ENCODE measurements at regions not wholly inside any gene's neighbourhood (a gene's known extent, or its start where the extent isn't known, plus 50 kb on each side); places are given as distances from the start of the nearest gene placed in this dataset.
"Not testable (repeated sequence)": the region's sequence is repeated elsewhere in the genome, so short reads cannot be mapped to it uniquely, and the experiment has no call there.

DNA sequence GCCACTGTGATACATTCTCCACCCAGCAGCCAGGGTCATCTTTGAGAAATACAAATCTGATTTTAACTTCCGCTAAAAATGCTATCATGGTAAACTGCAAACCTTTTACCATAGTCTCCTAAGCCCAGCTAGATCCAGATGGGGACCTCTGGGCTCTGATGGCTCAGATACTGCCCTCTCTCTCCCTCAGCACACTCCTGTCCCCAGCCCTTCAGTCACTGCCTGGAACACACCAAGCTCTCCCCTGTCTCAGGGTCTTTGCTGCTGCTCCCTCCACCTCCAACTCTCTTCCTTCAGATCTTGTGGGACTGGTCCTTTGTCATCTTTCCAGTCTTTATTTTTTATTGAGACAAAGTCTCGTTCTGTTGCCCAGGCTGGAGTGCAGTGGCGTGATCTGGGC, 65.1 kb downstream of the SPRY4 start:
- intact Hi-C loops (cut with DNase I), result no loop called here
- no peak for DNase-seq

- intact Hi-C loops (cut with DNase I), result no loop called here
- no peak for DNase-seq
Observed at GRCh38 chr5:142255831-142256230, 69.0 kb downstream of the SPRY4 start.

DNA sequence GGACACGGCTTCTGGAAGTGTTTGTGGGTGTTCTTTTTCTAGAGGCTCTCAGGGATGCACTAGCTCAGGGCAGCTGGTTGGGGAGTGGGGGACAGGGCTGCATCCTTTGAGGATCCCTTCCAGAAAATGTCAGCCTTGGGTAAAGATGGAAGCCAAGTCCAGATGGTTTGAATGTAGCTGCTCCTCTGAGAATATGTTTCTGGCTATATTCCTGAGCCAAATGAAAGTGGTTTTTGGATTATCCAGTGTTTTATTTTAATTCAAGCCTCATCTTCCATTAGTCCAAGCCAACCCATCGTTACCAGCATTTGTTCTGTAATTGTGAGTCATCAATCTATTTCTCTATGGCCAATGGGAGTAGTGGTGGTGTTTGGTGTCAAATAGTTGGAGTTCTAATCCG, 70.4 kb downstream of the SPRY4 start:
- DNase-seq, result no peak
- intact Hi-C loops (cut with DNase I), result no loop called here

- DNase-seq, result no peak
- intact Hi-C loops (cut with DNase I), result no loop called here
Observed at GRCh38 chr5:142253938-142254337, 70.9 kb downstream of the SPRY4 start.

DNA sequence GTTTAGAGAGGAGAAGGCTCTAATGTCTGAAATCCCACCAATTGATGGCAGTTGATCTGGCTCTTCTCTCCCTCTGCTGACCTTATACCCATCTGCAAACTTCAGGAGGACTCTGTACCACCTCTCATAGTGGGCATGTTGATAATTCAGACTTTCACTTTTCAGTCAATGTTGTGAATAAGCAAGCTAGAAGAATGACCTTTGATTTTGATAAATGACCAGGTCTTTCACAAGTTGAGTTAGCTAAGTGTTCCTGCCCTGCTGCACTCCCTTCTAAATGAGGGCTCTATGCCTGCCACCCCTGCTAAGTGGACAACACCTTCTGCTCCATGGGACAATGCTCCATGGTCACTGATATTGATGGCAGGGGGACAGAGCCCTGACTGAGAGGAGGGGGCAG, 74.7 kb downstream of the SPRY4 start:
- DNase-seq, result no peak
- intact Hi-C loops (cut with DNase I), result no loop called here

- no peak for DNase-seq
- intact Hi-C loops (cut with DNase I), result no loop called here
Observed at GRCh38 chr5:142248853-142249462, 75.9 kb downstream of the SPRY4 start.

GRCh38 chr5:142246258-142246657, 78.6 kb downstream of the SPRY4 start:
- intact Hi-C loops (cut with DNase I), result no loop called here
- peak in 1 of 10 donors; percentile 9 for DNase-seq

- no peak for DNase-seq
- intact Hi-C loops (cut with DNase I), result no loop called here
Observed at GRCh38 chr5:142245786-142246185, 79.0 kb downstream of the SPRY4 start.

- intact Hi-C loops (cut with DNase I), result no loop called here
- DNase-seq, result no peak
Observed at GRCh38 chr5:142244440-142244839, 80.4 kb downstream of the SPRY4 start.

- intact Hi-C loops (cut with DNase I), result no loop called here
- DNase-seq, result no peak
Observed at GRCh38 chr5:142242272-142242671, 82.5 kb downstream of the SPRY4 start.

GRCh38 chr5:142239394-142240159, 85.2 kb downstream of the SPRY4 start:
- intact Hi-C loops (cut with DNase I), result no loop called here
- DNase-seq, result no peak

- no peak for DNase-seq
- intact Hi-C loops (cut with DNase I), result no loop called here
Observed at GRCh38 chr5:142237707-142238106, 87.1 kb downstream of the SPRY4 start.

DNA sequence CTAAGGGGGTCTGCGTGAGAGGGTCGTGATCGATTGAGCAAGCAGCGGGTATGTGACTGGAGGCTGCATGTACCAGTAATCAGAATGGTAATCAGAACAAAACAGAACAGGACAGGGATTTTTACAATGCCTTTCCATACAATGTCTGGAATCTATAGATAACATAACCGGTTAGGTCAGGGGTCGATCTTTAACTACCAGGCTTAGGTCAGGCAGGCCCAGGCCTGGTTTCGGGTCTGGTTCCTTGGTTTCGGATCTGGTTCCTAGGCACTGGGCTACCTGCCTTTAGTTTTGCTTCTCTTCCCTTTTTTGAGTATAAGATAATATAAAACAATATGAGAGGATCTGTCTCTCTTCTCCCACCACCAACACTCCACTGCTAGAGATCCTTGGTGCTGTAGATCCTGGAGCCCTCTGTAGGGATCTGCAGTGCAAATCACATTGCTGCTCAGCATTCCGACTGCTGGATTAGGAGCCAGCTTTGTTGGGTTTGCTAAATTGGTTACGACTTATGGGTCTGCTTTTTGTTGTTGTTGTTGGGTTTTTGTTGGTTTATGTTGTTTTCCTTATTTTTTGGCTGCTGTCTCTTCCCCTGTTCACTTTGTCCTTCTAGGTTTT, 88.0 kb downstream of the SPRY4 start:
- DNase-seq; intact Hi-C loops (cut with DNase I): not testable (repeated sequence)

DNA sequence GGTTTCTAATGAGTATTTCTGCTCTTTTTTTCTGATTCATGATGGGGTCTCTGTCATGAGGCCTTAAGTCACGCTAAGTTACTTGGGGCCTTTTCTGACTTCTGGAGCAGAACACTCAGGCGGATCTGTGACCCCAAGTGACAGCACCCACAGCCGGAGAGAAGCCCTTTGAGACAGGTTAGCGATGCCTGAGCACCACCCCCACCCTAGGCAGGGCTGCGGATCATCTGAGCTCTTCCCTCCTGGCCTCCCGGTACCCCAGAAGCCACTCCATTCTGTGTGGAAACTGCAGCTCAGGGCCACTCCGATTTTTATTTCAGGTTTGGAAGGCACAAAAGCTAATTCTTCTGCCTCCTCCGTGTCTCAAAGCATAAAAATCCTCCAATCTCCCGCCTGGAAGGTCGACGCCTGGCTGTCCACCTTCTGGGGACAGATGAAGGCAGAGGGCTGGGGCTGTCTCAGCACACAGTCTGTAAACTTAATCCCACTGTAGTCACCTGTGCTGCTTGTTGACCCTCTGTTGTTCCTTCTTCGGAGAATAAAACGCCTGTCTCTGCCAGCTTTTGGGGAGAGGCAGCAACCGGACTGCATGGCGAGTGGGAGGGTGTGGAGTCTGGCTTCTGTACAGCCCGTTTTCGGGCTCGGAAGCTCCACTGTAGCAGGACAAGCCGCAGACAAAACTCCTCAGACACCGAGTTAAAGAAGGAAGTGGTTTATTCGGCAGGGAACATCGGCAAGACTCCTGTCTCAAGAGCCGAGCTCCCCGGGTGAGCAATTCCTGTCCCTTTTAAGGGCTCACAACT, 88.8 kb downstream of the SPRY4 start:
- intact Hi-C loops (cut with DNase I), result no loop called here
- no peak for DNase-seq

- DNase-seq, result no peak
Observed at GRCh38 chr5:142235050-142235797, 89.6 kb downstream of the SPRY4 start.

DNA sequence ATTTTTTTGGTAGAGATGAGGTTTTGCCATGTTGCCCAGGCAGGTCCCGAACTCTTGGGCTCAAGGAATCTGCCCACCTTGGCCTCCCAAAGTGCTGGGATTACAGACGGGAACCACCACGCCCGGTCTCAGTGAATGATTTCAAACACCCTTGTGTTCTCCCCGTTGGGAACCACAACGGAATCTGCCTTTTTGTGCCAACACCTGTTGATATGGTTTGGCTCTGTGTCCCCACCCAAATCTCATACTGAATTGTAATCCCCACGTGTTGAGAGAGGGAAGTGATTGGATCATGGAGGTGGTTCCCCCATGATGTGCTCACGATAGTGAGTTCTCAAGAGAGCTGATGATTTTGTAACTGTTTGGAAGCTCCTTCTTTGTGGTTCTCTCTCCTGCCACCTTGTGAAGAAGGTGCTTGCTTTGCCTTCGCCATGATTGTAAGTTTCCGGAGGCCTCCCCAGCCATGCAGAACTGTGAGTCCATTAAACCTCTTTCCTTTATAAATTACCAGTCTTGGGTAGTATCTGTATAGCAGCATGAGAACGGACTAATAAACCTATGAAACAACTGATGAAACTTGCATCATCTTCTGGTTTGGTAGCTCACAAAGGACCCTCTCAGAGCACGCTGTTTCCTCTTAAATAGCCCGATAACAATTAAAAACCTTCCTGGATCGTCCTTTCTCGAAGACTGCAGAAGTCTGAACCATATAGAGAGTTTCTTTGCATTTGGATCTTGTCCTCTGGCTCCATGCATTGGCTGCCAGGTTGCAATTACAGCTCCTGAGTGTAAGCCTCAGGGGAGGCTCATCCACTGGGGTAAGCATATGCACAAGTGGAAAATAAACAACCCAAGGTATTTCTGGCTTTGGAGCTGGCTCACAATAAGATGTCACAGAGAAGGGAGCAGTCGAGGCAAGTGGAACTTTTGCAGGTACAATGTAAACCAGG, 91.5 kb downstream of the SPRY4 start:
- intact Hi-C loops (cut with DNase I), result no loop called here
- no peak for DNase-seq

More at GRCh38 chr5:142235050-142235797, 89.6 kb downstream of the SPRY4 start:
- intact Hi-C loops (cut with DNase I), result no loop called here

DNA sequence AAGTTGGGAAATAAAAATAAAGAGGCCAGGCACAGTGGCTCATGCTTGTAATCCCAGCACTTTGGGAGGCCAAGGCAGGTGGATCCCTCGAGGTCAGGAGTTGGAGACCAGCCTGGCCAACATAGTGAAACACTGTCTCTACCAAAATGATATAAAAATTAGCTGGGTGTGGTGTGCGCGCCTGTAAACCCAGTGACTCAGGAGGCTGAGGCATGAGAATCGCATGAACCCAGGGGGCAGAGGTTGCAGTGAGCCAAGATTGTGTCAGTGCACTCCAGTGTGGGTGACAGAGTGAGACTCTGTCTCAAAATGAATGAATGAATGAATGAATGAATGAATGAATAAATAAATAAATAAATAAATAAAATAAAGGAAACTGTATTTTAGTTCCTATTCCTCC, 93.9 kb downstream of the SPRY4 start:
- intact Hi-C loops (cut with DNase I); DNase-seq: not testable (repeated sequence)

- intact Hi-C loops (cut with DNase I), result no loop called here
- DNase-seq, result peak in 1 of 10 donors; percentile 9
Observed at GRCh38 chr5:142225141-142225540, 99.7 kb downstream of the SPRY4 start.

GRCh38 chr5:142222866-142223558, 101.8 kb downstream of the SPRY4 start:
- DNase-seq, result no peak
- intact Hi-C loops (cut with DNase I), result no loop called here
